H1 (cell line): ENCODE measurements at regions not wholly inside any gene's neighbourhood (a gene's known extent, or its start where the extent isn't known, plus 50 kb on each side); places are given as distances from the start of the nearest gene placed in this dataset.

Experiments
- CTCF ChIA-PET: fragments of 300-600 bp; sonication (Branson Sonifier 250); formaldehyde crosslinking; loops from one replicate; lab custom pipeline; 2021; ENCODE audit not compliant: partially characterized antibody; lab: Charles Lee
- POLR2A ChIA-PET: fragments of 300-600 bp; sonication (Branson Sonifier 250); formaldehyde crosslinking; loops from one replicate; lab custom pipeline; 2021; ENCODE audit warnings: inconsistent platforms; ENCODE audit not compliant: partially characterized antibody; lab: Charles Lee
- DNase-seq, 2 experiments: peaks; one replicate each; pipeline versions ENCODE4 v3.0.0 to v3.0.0-alpha.2; 2010 to 2022; ENCODE audit warnings: low spot score in 2 of 2, low read depth in 1 of 2, mixed read lengths in 1 of 2
- FAIRE-seq: peaks from 2 replicates; lab custom pipeline; 2011; peaks lifted over from hg19 to GRCh38; lab: Jason Lieb, UNC
- H2AFZ ChIP-seq: 2 replicates; pipeline ENCODE4 v1.8.1; 2012; ENCODE audit warnings: low read length, inconsistent platforms
- H2AK5ac ChIP-seq: 2 replicates; pipeline ENCODE4 v1.6.1; 2013; ENCODE audit warnings: low read depth, low read length
- H2BK120ac ChIP-seq: replicated peaks from 2 replicates; pipeline ENCODE3; 2013; ENCODE audit warnings: low read depth, low read length, inconsistent platforms
- H2BK12ac ChIP-seq: 2 replicates; pipeline ENCODE4 v1.6.1; 2013; ENCODE audit warnings: low read depth, low read length
- H2BK15ac ChIP-seq: 2 replicates; pipeline ENCODE4 v1.6.1; 2013; ENCODE audit warnings: low read length
- H2BK20ac ChIP-seq: 2 replicates; pipeline ENCODE4 v1.6.1; 2013; ENCODE audit warnings: low read length
- H2BK5ac ChIP-seq: 2 replicates; pipeline ENCODE4 v1.6.1; 2013; ENCODE audit warnings: low read depth, low read length
- H3K14ac ChIP-seq: 2 replicates; pipeline ENCODE4 v1.6.1; 2013; ENCODE audit warnings: inconsistent platforms; ENCODE audit not compliant: insufficient read length
- H3K18ac ChIP-seq: 2 replicates; pipeline ENCODE4 v1.6.1; 2013; ENCODE audit warnings: low read length; ENCODE audit errors: extremely low read depth
- H3K23ac ChIP-seq: 2 replicates; pipeline ENCODE4 v1.6.1; 2013; ENCODE audit warnings: inconsistent platforms; ENCODE audit not compliant: insufficient read length
- H3K23me2 ChIP-seq: 2 replicates; pipeline ENCODE4 v1.6.1; 2013; ENCODE audit warnings: low read depth, low read length
- H3K27ac ChIP-seq: 2 replicates; pipeline ENCODE4 v1.6.1; 2011; ENCODE audit warnings: low read depth, low read length, inconsistent platforms
- H3K27me3 ChIP-seq, 4 experiments: replicated peaks in 1 of 4; 1 replicate in 1 of 4; 2 replicates in 3 of 4; pipeline versions ENCODE4 v1.6.1 to v1.8.1; 2011 to 2013; ENCODE audit warnings: low read length in 3 of 4, mild to moderate bottlenecking in 3 of 4, inconsistent platforms in 2 of 4, mixed read lengths in 2 of 4, moderate library complexity in 1 of 4; ENCODE audit not compliant: control insufficient read depth in 3 of 4, insufficient read depth in 3 of 4; ENCODE audit errors: extremely low read depth in 1 of 4
- H3K36me3 ChIP-seq, 4 experiments: 2 replicates each; pipeline versions ENCODE4 v1.6.1 to v1.8.1; 2011 to 2013; ENCODE audit warnings: mild to moderate bottlenecking in 4 of 4, low read length in 3 of 4, moderate library complexity in 2 of 4, control low read depth in 1 of 4, inconsistent platforms in 1 of 4; ENCODE audit not compliant: insufficient read depth in 4 of 4, control insufficient read depth in 2 of 4
- H3K4ac ChIP-seq: replicated peaks from 2 replicates; pipeline ENCODE3; 2013; ENCODE audit warnings: low read length, low read depth, mixed read lengths, inconsistent platforms; ENCODE audit not compliant: insufficient read length
- H3K4me1 ChIP-seq, 4 experiments: replicated peaks in 1 of 4; 1 replicate in 1 of 4; 2 replicates in 3 of 4; pipeline versions ENCODE4 v1.6.1 to v1.8.1; 2011 to 2013; ENCODE audit warnings: low read length in 3 of 4, inconsistent platforms in 2 of 4, mixed read lengths in 1 of 4; ENCODE audit not compliant: insufficient read depth in 4 of 4, control insufficient read depth in 3 of 4
- H3K4me2 ChIP-seq, 2 experiments: 2 replicates each; pipeline versions ENCODE4 v1.6.1 to v1.8.1; 2011 to 2013; ENCODE audit warnings: low read depth in 2 of 2, low read length in 2 of 2, control low read depth in 1 of 2, inconsistent platforms in 1 of 2, mild to moderate bottlenecking in 1 of 2; ENCODE audit not compliant: insufficient read depth in 1 of 2
- H3K4me3 ChIP-seq, 4 experiments: fragments of 200-600, 300-600 bp in 1 of 4; sonication (generic), shearing (Covaris generic), sonication (Bioruptor Twin) in 1 of 4; 2 replicates each; pipeline versions ENCODE4 v1.5.1 to v1.8.1; 2011 to 2016; ENCODE audit warnings: low read length in 4 of 4, low read depth in 3 of 4, control low read depth in 2 of 4, inconsistent platforms in 2 of 4, mild to moderate bottlenecking in 2 of 4, mixed read lengths in 1 of 4, moderate library complexity in 1 of 4; ENCODE audit not compliant: insufficient read depth in 2 of 4; ENCODE audit errors: extremely low read depth in 1 of 4
- H3K56ac ChIP-seq: replicated peaks from 2 replicates; pipeline ENCODE3; 2013; ENCODE audit warnings: low read depth, mild to moderate bottlenecking, mixed read lengths, low read length, inconsistent platforms; ENCODE audit not compliant: insufficient read length
- H3K79me1 ChIP-seq: 2 replicates; pipeline ENCODE4 v1.6.1; 2013; ENCODE audit warnings: low read depth, low read length, control low read depth
- H3K79me2 ChIP-seq, 2 experiments: 2 replicates each; pipeline versions ENCODE4 v1.6.1 to v1.8.1; 2012 to 2013; ENCODE audit warnings: low read length in 2 of 2, mild to moderate bottlenecking in 2 of 2, inconsistent platforms in 1 of 2; ENCODE audit not compliant: insufficient read depth in 2 of 2, control insufficient read depth in 1 of 2
- H3K9ac ChIP-seq, 4 experiments: replicated peaks in 1 of 4; 1 replicate in 1 of 4; 2 replicates in 3 of 4; pipeline versions ENCODE4 v1.6.1 to v1.8.1; 2011 to 2013; ENCODE audit warnings: low read depth in 3 of 4, low read length in 3 of 4, control low read depth in 2 of 4, mild to moderate bottlenecking in 2 of 4, moderate library complexity in 2 of 4, inconsistent platforms in 1 of 4; ENCODE audit errors: extremely low read depth in 1 of 4
- H3K9me3 ChIP-seq, 2 experiments: 2 replicates each; pipeline versions ENCODE4 v1.6.1 to v1.8.1; 2012 to 2013; ENCODE audit warnings: mild to moderate bottlenecking in 2 of 2, moderate library complexity in 2 of 2, control low read depth in 1 of 2, inconsistent platforms in 1 of 2, low read depth in 1 of 2, low read length in 1 of 2, mixed read lengths in 1 of 2; ENCODE audit not compliant: insufficient read depth in 2 of 2
- H4K20me1 ChIP-seq, 2 experiments: replicated peaks in 1 of 2; 2 replicates each; pipeline versions ENCODE3 to v1.8.1; 2011 to 2013; ENCODE audit warnings: inconsistent platforms in 2 of 2, low read length in 2 of 2, mild to moderate bottlenecking in 1 of 2; ENCODE audit not compliant: insufficient read depth in 2 of 2, control insufficient read depth in 1 of 2
- H4K5ac ChIP-seq: 2 replicates; pipeline ENCODE4 v1.6.1; 2013; ENCODE audit warnings: low read length, low read depth, mixed read lengths, inconsistent platforms; ENCODE audit not compliant: insufficient read length
- H4K8ac ChIP-seq: 2 replicates; pipeline ENCODE4 v1.8.0; 2013; ENCODE audit warnings: mild to moderate bottlenecking, moderate library complexity, low read length, inconsistent platforms; ENCODE audit not compliant: insufficient read depth; ENCODE audit errors: extremely low read depth
- H4K91ac ChIP-seq: replicated peaks from 2 replicates; pipeline ENCODE3; 2013; ENCODE audit warnings: low read length, mixed read lengths, inconsistent platforms; ENCODE audit not compliant: insufficient read length
- ATF3 ChIP-seq: IDR thresholded peaks from 2 replicates; pipeline ENCODE4 v1.6.1; 2011; ENCODE audit warnings: low read depth, mild to moderate bottlenecking, low read length; ENCODE audit not compliant: insufficient read depth
- CBX5 ChIP-seq: fragments of 300-800, 300-1000 bp; sonication (generic); IDR thresholded peaks from 2 replicates; pipeline ENCODE4 v1.7.1; 2016; ENCODE audit warnings: antibody characterized with exemption, low read length, low read depth
- CHD2 ChIP-seq: IDR thresholded peaks from 2 replicates; pipeline ENCODE4 v1.6.1; 2012; ENCODE audit warnings: low read length, improper control_type of control experiment
- FOSL1 ChIP-seq: IDR thresholded peaks from 2 replicates; pipeline ENCODE4 v1.6.1; 2011; ENCODE audit warnings: mild to moderate bottlenecking, low read depth, low read length, moderate library complexity; ENCODE audit not compliant: insufficient read depth
- HDAC2 ChIP-seq, 2 experiments: fragments of 300-600 bp in 1 of 2; sonication (generic) in 1 of 2; IDR thresholded peaks; 2 replicates each; pipeline ENCODE4 v1.6.1; 2011 to 2012; ENCODE audit warnings: low read depth in 2 of 2, low read length in 2 of 2, mild to moderate bottlenecking in 2 of 2, moderate library complexity in 2 of 2, borderline replicate concordance in 1 of 2, inconsistent platforms in 1 of 2
- KDM1A ChIP-seq: fragments of 200-600, 300-600 bp; sonication (generic); IDR thresholded peaks from 2 replicates; pipeline ENCODE4 v1.7.1; 2016; ENCODE audit warnings: mild to moderate bottlenecking, low read length, borderline replicate concordance
- RFX5 ChIP-seq: IDR thresholded peaks from 2 replicates; pipeline ENCODE4 v1.6.1; 2011; ENCODE audit warnings: low read depth, low read length, improper control_type of control experiment, borderline replicate concordance
- SIN3A ChIP-seq, 2 experiments: IDR thresholded peaks in 1 of 2; conservative IDR thresholded peaks in 1 of 2; 2 replicates each; pipeline ENCODE4 v1.6.1; 2011 to 2012; ENCODE audit warnings: low read length in 2 of 2, improper control_type of control experiment in 1 of 2, low read depth in 1 of 2, mild to moderate bottlenecking in 1 of 2
- SP2 ChIP-seq: IDR thresholded peaks from 2 replicates; pipeline ENCODE4 v1.6.1; 2012; ENCODE audit warnings: mild to moderate bottlenecking, low read length, inconsistent platforms
- USF2 ChIP-seq: IDR thresholded peaks from 2 replicates; pipeline ENCODE4 v1.6.1; 2011; ENCODE audit warnings: low read length, improper control_type of control experiment
- WGBS, 2 experiments: shearing (Covaris generic) in 1 of 2; methylation state at CpG; one replicate each; pipeline versions ENCODE4 v1.1.6 to v1.1.7; 2013 to 2015; ENCODE audit warnings: low lambda C conversion rate in 2 of 2, mixed read lengths in 2 of 2, inconsistent platforms in 1 of 2, low coverage in 1 of 2, missing lambda C conversion rate in 1 of 2; ENCODE audit not compliant: insufficient replicate concordance in 2 of 2, insufficient coverage in 1 of 2, insufficient read length in 1 of 2; ENCODE audit errors: extremely low coverage in 1 of 2, missing lambda C conversion rate in 1 of 2; 5-methylcytosine and 5-hydroxymethylcytosine counted together

- H4K20me1 ChIP-seq = no peaks in the 10 kb centered on the region
- no peak overlapping the region for H2BK12ac ChIP-seq
- no peaks in the 10 kb centered on the region for H3K27me3 ChIP-seq
- H2BK15ac ChIP-seq = no peak overlapping the region
- H3K27ac ChIP-seq = no peak overlapping the region
- no peak overlapping the region for H2BK5ac ChIP-seq
- peaks cover 0 to 7% (median 2%) of the 10 kb centered on the region in 4 experiments; a peak in 2 of 7 replicates for H3K4me1 ChIP-seq
- no peak overlapping the region for H2AFZ ChIP-seq
- H3K14ac ChIP-seq = no peak overlapping the region
- no peaks in the 10 kb centered on the region; the same call in 1 of the 2 replicates for H3K23me2 ChIP-seq
- H3K4me3 ChIP-seq = no peak overlapping the region
- no peak overlapping the region for H4K91ac ChIP-seq
- H3K56ac ChIP-seq = no peak overlapping the region
- H3K36me3 ChIP-seq = no peaks in the 10 kb centered on the region
- H3K4ac ChIP-seq = no peak overlapping the region
- no peak overlapping the region for H3K4me2 ChIP-seq
- H4K5ac ChIP-seq = no peak overlapping the region
- WGBS, 2 experiments = 78% methylated on average over 2 of the region's 2 CpGs; no CpG with 5 or more reads in 1 of the 2 experiments
- no peaks in the 10 kb centered on the region for H3K9me3 ChIP-seq
- no peak overlapping the region for H4K8ac ChIP-seq
- CTCF ChIA-PET = interaction anchor here (0.8 to 1.5 kb wide), 2 partner anchors 9 to 55 kb away, joined by 3 to 4 read pairs; no protein-coding TSS in a partner anchor
- no peak overlapping the region for H3K9ac ChIP-seq
- no peaks in the 10 kb centered on the region for H3K79me2 ChIP-seq
- FAIRE-seq (no peak), DNase-seq (no peak)
- H3K23ac ChIP-seq = no peak overlapping the region
- no peak overlapping the region for H2BK120ac ChIP-seq
- H3K18ac ChIP-seq = no peak overlapping the region
- POLR2A ChIA-PET = no interaction called here
- H2AK5ac ChIP-seq = no peak overlapping the region
- no peak overlapping the region for H2BK20ac ChIP-seq
- H3K79me1 ChIP-seq = no peaks in the 10 kb centered on the region
- no peak for TF ChIP-seq RFX5
- TF ChIP-seq USF2 = no peak
- no peak for TF ChIP-seq KDM1A
- TF ChIP-seq CBX5 = no peak
- TF ChIP-seq CHD2 = no peak
- TF ChIP-seq SIN3A (conservative IDR thresholded peaks at IDR 0.05 in 1 of 2, IDR thresholded peaks at IDR 0.05 in 1 of 2; ENCODE audit: low read depth in 1 of 2, low read length in 2 of 2) = no peak
- TF ChIP-seq SP2 = no peak
- no peak for TF ChIP-seq HDAC2 (IDR thresholded peaks at IDR 0.05; ENCODE audit: borderline replicate concordance in 1 of 2, low read depth in 2 of 2, low read length in 2 of 2)
- TF ChIP-seq FOSL1 = no peak
- no peak for TF ChIP-seq ATF3
Measured at GRCh38 chr14:98192946-98193345, 1079.1 kb downstream of the BCL11B start.
